Adrenal gland (tissue), 5 donors: ENCODE measurements at regions not wholly inside any gene's neighbourhood (a gene's known extent, or its start where the extent isn't known, plus 50 kb on each side); places are given as distances from the start of the nearest gene placed in this dataset.

Experiments
- POLR2A ChIP-seq, 2 donors: fragments of 450-650 bp; IDR thresholded peaks; one replicate each; pipeline ENCODE4 v1.6.1; 2017; ENCODE audit warnings: antibody characterized with exemption in 2 of 2, mild to moderate bottlenecking in 2 of 2, moderate library complexity in 1 of 2
- TF ChIP-seq, protein P1 (sequence below), 6 experiments: fragments of 450-650 bp in 4 of 6; fragments of 200-600 bp in 2 of 6; sonication (generic) in 1 of 6; IDR thresholded peaks; 1 replicate in 5 of 6; 2 replicates in 1 of 6; pipeline versions ENCODE4 v1.5.1 to v1.8.0; 2016 to 2021; ENCODE audit warnings: antibody characterized with exemption in 6 of 6, mild to moderate bottlenecking in 2 of 6, moderate library complexity in 1 of 6
- donor health status: DM: no; HTN: no; CAD: no.

- no peak for TF ChIP-seq POLR2A (IDR thresholded peaks at IDR 0.05)
- TF ChIP-seq, protein P1, sequence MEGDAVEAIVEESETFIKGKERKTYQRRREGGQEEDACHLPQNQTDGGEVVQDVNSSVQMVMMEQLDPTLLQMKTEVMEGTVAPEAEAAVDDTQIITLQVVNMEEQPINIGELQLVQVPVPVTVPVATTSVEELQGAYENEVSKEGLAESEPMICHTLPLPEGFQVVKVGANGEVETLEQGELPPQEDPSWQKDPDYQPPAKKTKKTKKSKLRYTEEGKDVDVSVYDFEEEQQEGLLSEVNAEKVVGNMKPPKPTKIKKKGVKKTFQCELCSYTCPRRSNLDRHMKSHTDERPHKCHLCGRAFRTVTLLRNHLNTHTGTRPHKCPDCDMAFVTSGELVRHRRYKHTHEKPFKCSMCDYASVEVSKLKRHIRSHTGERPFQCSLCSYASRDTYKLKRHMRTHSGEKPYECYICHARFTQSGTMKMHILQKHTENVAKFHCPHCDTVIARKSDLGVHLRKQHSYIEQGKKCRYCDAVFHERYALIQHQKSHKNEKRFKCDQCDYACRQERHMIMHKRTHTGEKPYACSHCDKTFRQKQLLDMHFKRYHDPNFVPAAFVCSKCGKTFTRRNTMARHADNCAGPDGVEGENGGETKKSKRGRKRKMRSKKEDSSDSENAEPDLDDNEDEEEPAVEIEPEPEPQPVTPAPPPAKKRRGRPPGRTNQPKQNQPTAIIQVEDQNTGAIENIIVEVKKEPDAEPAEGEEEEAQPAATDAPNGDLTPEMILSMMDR (IDR thresholded peaks at IDR 0.05), result no peak
Measured at GRCh38 chr4:77327151-77327550, 170.1 kb downstream of the CCNG2 start.
